Ishikawa (cell line): ENCODE measurements at regions not wholly inside any gene's neighbourhood (a gene's known extent, or its start where the extent isn't known, plus 50 kb on each side); places are given as distances from the start of the nearest gene placed in this dataset.

ENCODE experiments used
- CEBPB ChIP-seq: IDR thresholded peaks from 2 replicates; pipeline ENCODE4 v1.6.1; 2012
- CREB1 ChIP-seq: IDR thresholded peaks from 2 replicates; pipeline ENCODE4 v1.6.1; 2012; ENCODE audit warnings: low read depth
- EGR1 ChIP-seq: IDR thresholded peaks from 2 replicates; pipeline ENCODE4 v1.6.1; 2012
- EP300 ChIP-seq: IDR thresholded peaks from 2 replicates; pipeline ENCODE4 v1.6.1; 2012; ENCODE audit warnings: borderline replicate concordance
- FOXM1 ChIP-seq: IDR thresholded peaks from 2 replicates; pipeline ENCODE4 v1.6.1; 2012; ENCODE audit warnings: low read depth, borderline replicate concordance
- MAX ChIP-seq: IDR thresholded peaks from 2 replicates; pipeline ENCODE4 v1.6.1; 2012
- NFIC ChIP-seq: IDR thresholded peaks from 2 replicates; pipeline ENCODE4 v1.6.1; 2012
- RAD21 ChIP-seq: IDR thresholded peaks from 2 replicates; pipeline ENCODE4 v1.6.1; 2012; ENCODE audit warnings: low read depth
- REST ChIP-seq: IDR thresholded peaks from 2 replicates; pipeline ENCODE4 v1.6.1; 2012; ENCODE audit warnings: low read depth, mild to moderate bottlenecking
- TAF1 ChIP-seq: IDR thresholded peaks from 2 replicates; pipeline ENCODE4 v1.6.1; 2012; ENCODE audit warnings: low read depth, mild to moderate bottlenecking
- TCF12 ChIP-seq: IDR thresholded peaks from 2 replicates; pipeline ENCODE4 v1.6.1; 2012; ENCODE audit warnings: low read depth
- TEAD4 ChIP-seq: IDR thresholded peaks from 2 replicates; pipeline ENCODE4 v1.6.1; 2012
- USF1 ChIP-seq: IDR thresholded peaks from 2 replicates; pipeline ENCODE4 v1.6.1; 2012
- YY1 ChIP-seq: IDR thresholded peaks from 2 replicates; pipeline ENCODE4 v1.6.1; 2012; ENCODE audit warnings: low read depth
- ZBTB7A ChIP-seq: IDR thresholded peaks from 2 replicates; pipeline ENCODE4 v1.6.1; 2012; ENCODE audit warnings: low read depth

- TF ChIP-seq RAD21 (no peak), TCF12 (0 out of 2 replicates have a peak, but pooled peaks have one; percentile 10)
Measured at GRCh38 chr7:25863005-25863728, 288.8 kb upstream of the NFE2L3 start.

GRCh38 chr7:25863729-25864110 is 288.3 kb upstream of the NFE2L3 start:
- TF ChIP-seq TEAD4 (no peak), NFIC (no peak), REST (no peak), ZBTB7A (no peak), RAD21 (no peak), TAF1 (no peak), CEBPB (no peak), MAX (no peak), EP300 (no peak), FOXM1 (no peak), EGR1 (no peak), CREB1 (no peak), USF1 (no peak), TCF12 (no peak)

GRCh38 chr7:25864511-25864910 is 287.5 kb upstream of the NFE2L3 start:
- TF ChIP-seq TCF12 (no peak), YY1 (no peak), REST (no peak), CREB1 (no peak)

- TF ChIP-seq ZBTB7A (no peak), MAX (no peak), TCF12 (no peak), CEBPB (no peak), TAF1 (no peak), NFIC (no peak), TEAD4 (no peak), EP300 (no peak), CREB1 (no peak), USF1 (no peak)
Measured at GRCh38 chr7:25864943-25865751, 286.9 kb upstream of the NFE2L3 start.

GRCh38 chr7:25868509-25868908 is 283.5 kb upstream of the NFE2L3 start:
- no peak for TF ChIP-seq YY1
- no peak for TF ChIP-seq CEBPB
- TF ChIP-seq TEAD4 = no peak
- TF ChIP-seq CREB1 = no peak
- TF ChIP-seq FOXM1 = no peak
- TF ChIP-seq TAF1 = no peak
- no peak for TF ChIP-seq EGR1

GRCh38 chr7:25870574-25870973 is 281.4 kb upstream of the NFE2L3 start:
- no peak for TF ChIP-seq NFIC
- TF ChIP-seq USF1 = no peak
- no peak for TF ChIP-seq RAD21
- no peak for TF ChIP-seq CEBPB
- TF ChIP-seq TCF12 = no peak
- no peak for TF ChIP-seq FOXM1
- TF ChIP-seq EP300 = no peak
